HG03457 (cell line): ENCODE measurements at regions not wholly inside any gene's neighbourhood (a gene's known extent, or its start where the extent isn't known, plus 50 kb on each side); places are given as distances from the start of the nearest gene placed in this dataset.

Experiments
- ATAC-seq: cut with Tn5 transposase; IDR thresholded peaks from one replicate; pipeline ENCODE4 v1.9.1; 2021; ENCODE audit warnings: moderate number of reproducible peaks; ENCODE audit not compliant: unreplicated experiment

- ATAC-seq: no peak
These were observed 140.8 kb downstream of the PTCSC3 start for GRCh38 chr14:36035675-36036074.

- no peak for ATAC-seq
These were observed 147.9 kb downstream of the PTCSC3 start for GRCh38 chr14:36028665-36029064.

- no peak for ATAC-seq
These were observed 148.3 kb downstream of the PTCSC3 start for GRCh38 chr14:36028218-36028617.

- no peak for ATAC-seq
These were observed 149.2 kb downstream of the PTCSC3 start for GRCh38 chr14:36027354-36027753.

- no peak for ATAC-seq
These were observed 153.6 kb downstream of the PTCSC3 start for GRCh38 chr14:36022765-36023410.

GRCh38 chr14:36021591-36022320 is 154.8 kb downstream of the PTCSC3 start:
- ATAC-seq: no peak

- no peak for ATAC-seq
These were observed 155.5 kb downstream of the PTCSC3 start for GRCh38 chr14:36021030-36021422.

- no peak for ATAC-seq
These were observed 156.1 kb downstream of the PTCSC3 start for GRCh38 chr14:36020120-36021029.

- ATAC-seq: no peak
These were observed 157.4 kb downstream of the PTCSC3 start for GRCh38 chr14:36019126-36019525.

GRCh38 chr14:36014236-36014635 is 162.3 kb downstream of the PTCSC3 start:
- ATAC-seq: no peak

- no peak for ATAC-seq
These were observed 163.0 kb downstream of the PTCSC3 start for GRCh38 chr14:36013483-36013882.

GRCh38 chr14:36012621-36013020 is 163.9 kb downstream of the PTCSC3 start:
- ATAC-seq: no peak

GRCh38 chr14:36009643-36010042 is 166.9 kb downstream of the PTCSC3 start:
- no peak for ATAC-seq

- ATAC-seq: no peak
These were observed 169.9 kb downstream of the PTCSC3 start for GRCh38 chr14:36006623-36007022.

- no peak for ATAC-seq
These were observed 170.9 kb downstream of the PTCSC3 start for GRCh38 chr14:36005670-36006069.

- no peak for ATAC-seq
These were observed 174.6 kb downstream of the PTCSC3 start for GRCh38 chr14:36001936-36002335.

GRCh38 chr14:35999294-35999693 is 173.2 kb downstream of the BRMS1L start:
- no peak for ATAC-seq

GRCh38 chr14:35998303-35998702 is 172.2 kb downstream of the BRMS1L start:
- no peak for ATAC-seq

GRCh38 chr14:35993684-35993960 is 167.5 kb downstream of the BRMS1L start:
- ATAC-seq: no peak

GRCh38 chr14:35992816-35993683 is 166.9 kb downstream of the BRMS1L start:
- no peak for ATAC-seq

GRCh38 chr14:35991356-35991755 is 165.2 kb downstream of the BRMS1L start:
- no peak for ATAC-seq
